Smooth muscle cell (in vitro differentiated cells): ENCODE measurements at regions not wholly inside any gene's neighbourhood (a gene's known extent, or its start where the extent isn't known, plus 50 kb on each side); places are given as distances from the start of the nearest gene placed in this dataset.

Experiments
- DNase-seq: peaks from one replicate; lab custom pipeline; 2025; ENCODE audit not compliant: unreplicated experiment; lab: John Stamatoyannopoulos, UW
- H2AFZ ChIP-seq: fragments of 200-600 bp; sonication (generic); 2 replicates; pipeline ENCODE4 v1.6.0; 2016; ENCODE audit warnings: antibody characterized with exemption, low read depth, mild to moderate bottlenecking
- H3F3A ChIP-seq: fragments of 200-600 bp; sonication (generic); 2 replicates; pipeline ENCODE4 v1.6.0; 2017; ENCODE audit warnings: antibody characterized with exemption, low read depth
- H3K27ac ChIP-seq: fragments of 200-600 bp; sonication (generic); 2 replicates; pipeline ENCODE4 v1.5.1; 2016; ENCODE audit warnings: low read depth, mild to moderate bottlenecking
- H3K27me3 ChIP-seq: fragments of 200-600 bp; sonication (generic); 2 replicates; pipeline ENCODE4 v1.6.1; 2016; ENCODE audit warnings: low read depth, mild to moderate bottlenecking
- H3K36me3 ChIP-seq: fragments of 200-600 bp; sonication (generic); 2 replicates; pipeline ENCODE4 v1.5.1; 2016; ENCODE audit warnings: low read depth
- H3K4me1 ChIP-seq: fragments of 200-600 bp; sonication (generic); 2 replicates; pipeline ENCODE4 v1.5.1; 2016; ENCODE audit warnings: low read depth
- H3K4me2 ChIP-seq: fragments of 200-600 bp; sonication (generic); 2 replicates; pipeline ENCODE4 v1.6.0; 2016; ENCODE audit warnings: mild to moderate bottlenecking
- H3K4me3 ChIP-seq: fragments of 200-600 bp; sonication (generic); 2 replicates; pipeline ENCODE4 v1.5.1; 2016; ENCODE audit warnings: mild to moderate bottlenecking
- H3K79me2 ChIP-seq: fragments of 200-600 bp; sonication (generic); 2 replicates; pipeline ENCODE4 v1.6.0; 2016; ENCODE audit warnings: low read depth, mild to moderate bottlenecking
- H3K9ac ChIP-seq: fragments of 200-600 bp; sonication (generic); 2 replicates; pipeline ENCODE4 v1.6.0; 2016; ENCODE audit warnings: low read depth
- H3K9me3 ChIP-seq: fragments of 200-600 bp; sonication (generic); replicated peaks from 2 replicates; pipeline ENCODE4 v1.5.1; 2016; ENCODE audit warnings: low read depth
- H4K20me1 ChIP-seq: fragments of 200-600 bp; sonication (generic); 2 replicates; pipeline ENCODE4 v1.6.0; 2016; ENCODE audit warnings: low read depth
- CTCF ChIP-seq: fragments of 200-600 bp; sonication (generic); IDR thresholded peaks from 2 replicates; pipeline ENCODE4 v1.5.1; 2017; ENCODE audit warnings: borderline replicate concordance, mild to moderate bottlenecking, antibody characterized with exemption; ENCODE audit not compliant: insufficient read depth, poor library complexity, severe bottlenecking
- WGBS: methylation state at CpG from one replicate; pipeline ENCODE4 v1.1.7; 2016; ENCODE audit warnings: low lambda C conversion rate; 5-methylcytosine and 5-hydroxymethylcytosine counted together

- Histone ChIP-seq H3F3A (no peaks in the 10 kb centered on the region), H3K27ac (no peak overlapping the region), H2AFZ (no peak overlapping the region), H3K27me3 (no peaks in the 10 kb centered on the region), H3K79me2 (no peaks in the 10 kb centered on the region), H3K4me1 (no peaks in the 10 kb centered on the region), H3K9ac (no peak overlapping the region), H3K4me3 (no peak overlapping the region), H3K36me3 (no peaks in the 10 kb centered on the region), H3K4me2 (no peak overlapping the region), H3K9me3 (no peaks in the 10 kb centered on the region), H4K20me1 (no peaks in the 10 kb centered on the region)
- no peak for DNase-seq
- no peak for TF ChIP-seq CTCF
- WGBS: 86% methylated on average over 1 of the region's 1 CpG
Measured at GRCh38 chr2:185484602-185485001, 254.0 kb upstream of the FSIP2 start.

- no peaks in the 10 kb centered on the region for H3K36me3 ChIP-seq
- peaks cover 4% of the 10 kb centered on the region for H3K9me3 ChIP-seq
- no peak for DNase-seq
- H4K20me1 ChIP-seq: no peaks in the 10 kb centered on the region
- 59% methylated on average over 1 of the region's 1 CpG for WGBS
- no peak for TF ChIP-seq CTCF
- H3K9ac ChIP-seq: no peak overlapping the region
- no peak overlapping the region for H3K27ac ChIP-seq
- no peak overlapping the region for H3K4me2 ChIP-seq
- H3F3A ChIP-seq: no peaks in the 10 kb centered on the region
- H3K79me2 ChIP-seq: no peaks in the 10 kb centered on the region
- H2AFZ ChIP-seq: no peak overlapping the region
- H3K4me1 ChIP-seq: no peaks in the 10 kb centered on the region
- no peaks in the 10 kb centered on the region for H3K27me3 ChIP-seq
- H3K4me3 ChIP-seq: no peak overlapping the region
Measured at GRCh38 chr2:185502351-185502750, 236.3 kb upstream of the FSIP2 start.

- H3F3A ChIP-seq: no peaks in the 10 kb centered on the region
- H3K36me3 ChIP-seq: peaks cover 10% of the 10 kb centered on the region
- peaks cover 4% of the 10 kb centered on the region for H3K9me3 ChIP-seq
- no peak for DNase-seq
- no peak overlapping the region for H3K4me3 ChIP-seq
- H3K27ac ChIP-seq: peak overlapping the region; percentile 16
- H4K20me1 ChIP-seq: no peaks in the 10 kb centered on the region
- H3K9ac ChIP-seq: no peak overlapping the region
- H3K27me3 ChIP-seq: no peaks in the 10 kb centered on the region
- no peak overlapping the region for H2AFZ ChIP-seq
- no peaks in the 10 kb centered on the region for H3K4me1 ChIP-seq
- TF ChIP-seq CTCF: no peak
- WGBS: 70% methylated on average over 4 of the region's 4 CpGs
- H3K79me2 ChIP-seq: no peaks in the 10 kb centered on the region
- no peak overlapping the region for H3K4me2 ChIP-seq
Measured at GRCh38 chr2:185507719-185508118, 230.9 kb upstream of the FSIP2 start.

- Histone ChIP-seq H3F3A (no peaks in the 10 kb centered on the region), H3K36me3 (peaks cover 10% of the 10 kb centered on the region), H2AFZ (no peak overlapping the region), H3K4me3 (no peak overlapping the region), H3K9me3 (no peaks in the 10 kb centered on the region), H3K4me2 (no peak overlapping the region), H3K79me2 (no peaks in the 10 kb centered on the region), H3K27ac (no peak overlapping the region), H3K27me3 (no peaks in the 10 kb centered on the region), H4K20me1 (no peaks in the 10 kb centered on the region), H3K4me1 (no peaks in the 10 kb centered on the region), H3K9ac (no peak overlapping the region)
- DNase-seq: no peak
- 96% methylated on average over 3 of the region's 3 CpGs for WGBS
- TF ChIP-seq CTCF: no peak
Measured at GRCh38 chr2:185510060-185510459, 228.5 kb upstream of the FSIP2 start.
